ENCODE measurements at regions not wholly inside any gene's neighbourhood (a gene's known extent, or its start where the extent isn't known, plus 50 kb on each side); places are given as distances from the start of the nearest gene placed in this dataset.

DNA sequence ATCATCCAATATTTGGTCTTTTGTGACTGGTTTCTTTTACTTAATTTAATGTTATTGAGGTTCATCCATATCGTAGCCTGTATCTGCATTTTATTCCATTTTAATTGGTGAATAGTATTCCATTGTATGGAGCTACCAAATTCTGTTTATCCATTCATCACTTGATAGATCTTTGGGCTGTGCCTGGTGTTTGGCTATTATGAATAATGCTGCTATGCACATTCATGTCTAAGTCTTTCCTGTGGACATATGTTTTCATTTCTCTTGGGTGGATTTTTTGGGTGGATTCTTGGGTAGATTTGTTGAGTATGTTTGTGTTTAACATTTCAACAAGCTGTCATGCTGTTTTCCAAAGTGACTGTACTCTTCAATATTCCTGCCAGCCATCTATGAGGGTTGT is 52.5 kb upstream of the NEDD4L start:
- no peak for DNase-seq

DNA sequence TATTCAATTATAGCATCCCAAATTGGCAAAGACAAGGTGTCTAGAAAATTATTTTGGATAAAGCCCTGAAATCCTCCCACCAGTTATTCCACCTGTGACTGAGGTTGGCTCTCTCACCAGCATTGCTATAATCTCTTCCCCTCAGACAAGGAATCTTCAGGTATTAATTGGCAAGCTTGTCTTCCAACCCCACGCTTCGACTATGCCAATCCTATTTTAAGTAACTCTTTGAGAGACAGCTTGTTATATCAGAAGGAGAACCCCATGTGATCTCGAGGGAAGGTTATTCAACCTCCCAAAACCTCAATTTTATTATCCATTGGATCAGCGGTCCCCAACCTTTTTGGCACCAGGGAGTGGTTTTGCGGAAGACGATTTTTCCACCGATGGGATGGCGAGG is 54.5 kb upstream of the NEDD4L start:
- no peak for DNase-seq

DNA sequence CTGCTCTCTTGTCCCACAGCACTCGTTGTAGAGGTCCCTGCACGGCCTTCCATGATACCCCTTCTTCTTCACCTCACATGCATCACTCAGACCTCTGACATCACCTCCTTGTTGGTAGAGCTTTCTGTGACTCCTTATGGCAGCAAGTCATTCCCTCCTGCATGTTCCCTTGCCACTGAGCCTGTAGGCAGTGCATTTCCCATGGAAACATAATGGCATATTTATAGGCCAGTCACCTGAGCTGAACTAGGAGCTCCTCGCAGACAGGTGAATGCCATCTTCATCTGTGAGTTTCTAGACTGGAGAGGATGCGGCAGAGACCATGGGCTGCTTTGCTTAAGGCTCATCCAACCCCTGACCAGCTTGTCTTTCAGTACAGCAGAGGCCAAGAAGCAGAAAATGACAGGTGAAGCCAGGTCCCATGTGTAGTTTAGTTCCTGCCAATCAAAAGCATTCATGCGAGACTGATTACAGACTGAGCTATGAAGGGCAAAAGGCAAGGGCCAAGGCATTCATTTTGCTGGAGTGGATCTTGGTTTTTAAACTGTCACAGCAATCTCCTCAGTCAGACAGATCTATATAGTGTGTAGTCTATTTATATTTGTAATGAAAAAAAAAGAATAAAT is 59.4 kb upstream of the NEDD4L start:
- peak; percentile 97 for DNase-seq

DNA sequence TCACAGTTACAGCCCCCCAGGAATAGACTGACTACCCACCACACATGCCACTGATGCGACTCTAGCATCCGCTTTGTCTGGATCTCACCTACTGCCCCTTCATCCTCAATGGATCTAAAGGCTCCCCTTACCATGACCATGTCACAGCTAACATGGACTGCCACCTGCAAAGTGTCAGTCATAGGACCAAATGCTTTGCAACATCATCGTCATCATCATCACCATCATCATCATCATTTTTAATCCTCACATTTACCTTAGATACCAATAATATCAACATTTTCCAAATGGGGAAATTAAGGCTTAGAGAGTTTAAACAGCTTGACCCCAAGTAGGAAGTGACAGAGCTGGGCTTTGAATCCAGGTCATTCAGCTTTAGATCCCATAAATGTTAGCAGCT is 60.1 kb upstream of the NEDD4L start:
- DNase-seq, result no peak

DNA sequence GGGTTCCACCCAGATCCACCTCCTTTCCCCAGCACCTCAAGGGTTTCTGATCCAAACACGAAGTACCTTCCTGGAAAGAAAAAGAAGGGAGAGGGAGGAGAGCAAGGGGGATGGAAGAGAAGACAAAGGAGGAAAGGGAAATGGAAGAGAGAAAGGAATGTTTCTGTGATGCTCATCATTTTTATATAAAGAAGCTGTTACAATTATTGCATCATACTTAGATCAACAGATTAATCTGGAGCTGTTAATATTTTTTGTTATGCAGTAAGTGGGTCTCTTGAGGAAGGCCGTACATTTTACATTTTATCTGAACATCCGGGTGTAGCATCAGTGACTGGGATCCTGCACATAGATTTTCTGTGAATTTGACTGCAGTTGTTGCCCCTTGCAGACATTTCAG is 60.6 kb upstream of the NEDD4L start:
- DNase-seq, result no peak

DNA sequence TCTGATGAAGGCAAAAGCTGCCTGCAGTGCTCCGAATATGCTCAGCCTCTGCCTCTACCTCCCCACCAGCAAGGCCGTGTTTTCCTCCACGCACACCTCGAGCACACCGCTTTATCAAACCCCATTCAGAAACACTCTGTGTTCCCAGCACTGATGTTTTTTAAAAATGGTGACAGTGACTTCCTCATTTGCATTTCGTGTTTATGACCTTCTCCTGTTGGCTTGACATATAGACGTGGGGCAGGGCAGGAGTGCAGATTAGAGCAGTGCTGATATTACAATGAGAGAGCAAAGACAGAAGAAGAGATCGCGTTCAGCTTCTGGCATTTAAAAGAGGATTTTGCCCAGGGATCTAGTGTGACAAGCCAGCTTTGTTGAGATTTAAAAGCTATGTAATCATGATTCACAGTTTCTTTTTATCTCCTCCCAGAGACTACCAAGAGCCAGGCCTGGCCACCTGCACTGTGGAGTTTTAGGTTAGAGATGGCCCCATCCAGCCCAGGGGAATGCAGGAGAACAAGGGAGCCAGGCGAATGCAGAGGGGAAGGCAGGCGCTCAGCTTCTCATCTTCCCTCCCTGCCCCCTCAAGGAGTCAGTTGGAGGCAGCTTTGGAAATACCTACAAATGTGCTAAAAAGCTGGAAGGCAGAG is 61.5 kb upstream of the NEDD4L start:
- no peak for DNase-seq

DNA sequence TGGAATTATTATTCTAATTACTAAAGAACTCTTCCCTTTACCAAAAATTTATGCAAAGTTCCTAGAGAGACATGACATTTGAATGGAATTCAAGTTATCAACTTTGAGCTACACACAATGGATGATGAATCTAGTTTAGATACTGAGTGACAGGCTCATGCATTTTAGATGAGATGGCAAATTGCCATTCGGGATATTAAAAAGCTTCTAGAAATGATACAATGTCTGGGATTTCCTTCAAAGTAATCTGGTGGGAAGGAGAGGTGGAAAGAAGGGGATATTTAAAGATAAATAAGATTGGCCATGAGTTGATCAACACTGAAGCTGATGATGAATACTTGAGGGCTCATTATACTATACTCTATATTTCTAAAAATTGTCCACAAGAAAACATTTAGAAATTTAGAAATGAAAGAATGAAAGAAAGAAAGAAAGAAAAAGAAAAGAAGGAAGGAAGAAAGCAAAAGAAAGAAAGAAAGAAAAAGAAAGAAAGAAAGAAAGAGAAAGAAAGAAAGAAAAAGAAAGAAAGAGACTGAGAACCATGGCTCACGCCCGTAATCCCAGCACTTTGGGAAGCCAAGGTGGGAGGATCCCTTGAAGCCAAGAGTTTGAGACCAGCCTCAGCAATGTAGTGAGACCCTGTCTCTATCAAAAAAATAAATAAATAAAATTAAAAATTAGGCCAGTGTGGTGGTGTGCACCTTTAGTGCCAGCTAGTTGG is 62.6 kb upstream of the NEDD4L start:
- DNase-seq, result peak; percentile 42

DNA sequence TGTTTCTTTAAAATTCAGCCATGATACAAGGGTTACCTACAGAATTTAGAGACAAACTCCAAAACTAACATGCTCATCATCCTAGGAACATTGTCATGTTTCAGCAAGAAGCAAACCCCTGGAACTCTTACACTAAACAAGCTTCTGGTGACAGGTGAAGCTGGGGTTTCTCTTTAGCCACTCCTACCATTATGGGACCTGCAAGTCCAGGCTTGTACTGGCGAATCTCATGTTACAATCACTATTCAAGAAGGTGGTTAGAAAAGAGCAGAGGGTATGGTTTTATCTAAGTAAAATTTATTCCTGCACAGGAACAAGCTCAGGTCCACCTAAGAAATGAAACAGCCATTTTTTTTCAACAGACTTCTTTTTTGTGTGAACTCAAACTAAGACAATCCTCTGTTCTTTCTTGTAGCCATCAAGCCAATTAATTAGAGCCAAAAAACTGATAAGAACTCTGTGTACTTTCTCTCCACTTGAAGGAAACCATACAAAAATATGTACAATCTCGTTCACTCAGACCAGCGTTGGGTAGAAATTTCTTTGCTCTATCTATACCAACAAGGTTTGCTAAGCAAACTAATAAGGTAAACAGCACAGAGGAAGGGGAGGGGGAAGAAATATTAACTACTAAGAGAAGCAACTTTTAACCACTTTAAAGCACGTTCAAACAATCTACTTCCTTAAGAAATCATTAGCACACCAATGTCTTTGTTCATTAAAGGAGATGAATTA is 63.3 kb upstream of the NEDD4L start:
- peak; percentile 96 for DNase-seq

DNA sequence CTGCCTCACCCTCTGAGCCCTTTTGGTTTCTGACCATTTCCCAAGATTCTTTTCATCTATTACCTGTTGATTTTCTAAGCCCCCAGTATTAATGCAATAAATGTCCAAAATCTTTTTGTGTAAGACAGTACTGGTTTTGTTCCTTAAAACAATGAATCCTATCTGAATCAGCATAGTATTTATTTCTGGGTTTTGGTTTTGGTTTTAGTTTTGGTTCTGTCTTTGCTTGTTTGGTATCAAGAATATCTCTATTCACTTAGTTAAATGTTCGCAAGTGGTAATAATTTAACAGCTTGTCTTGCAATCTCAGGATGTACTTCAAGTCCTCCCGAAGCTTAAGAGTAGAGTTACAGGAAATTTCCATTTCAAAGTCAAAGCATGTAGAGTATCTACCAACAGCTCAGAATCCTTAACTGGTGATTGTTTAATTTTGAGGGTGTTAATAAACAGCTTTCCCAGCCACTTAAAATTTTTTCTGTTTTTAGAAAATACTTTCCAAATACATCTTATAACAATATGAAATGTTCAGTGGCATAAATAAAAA is 67.7 kb upstream of the NEDD4L start:
- no peak for DNase-seq

DNA sequence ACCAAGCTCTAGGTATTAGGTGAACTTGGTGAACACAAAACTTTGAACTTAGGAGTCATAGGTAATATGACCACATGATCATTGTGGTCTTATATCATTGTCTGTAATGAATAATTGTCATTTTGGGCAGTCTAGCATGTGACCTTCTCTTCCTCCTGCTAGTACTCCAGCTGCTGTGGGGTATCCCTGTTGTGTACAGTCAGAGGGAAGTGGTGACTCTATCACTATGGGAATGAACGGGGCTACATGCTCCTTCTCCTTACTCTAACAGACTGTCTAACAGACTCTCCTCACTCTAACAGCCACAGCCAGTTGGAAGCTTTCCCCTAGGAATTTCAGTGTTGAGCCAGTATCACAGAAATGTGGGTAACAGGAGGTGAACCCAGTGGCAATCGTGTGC is 68.2 kb upstream of the NEDD4L start:
- DNase-seq, result no peak

DNA sequence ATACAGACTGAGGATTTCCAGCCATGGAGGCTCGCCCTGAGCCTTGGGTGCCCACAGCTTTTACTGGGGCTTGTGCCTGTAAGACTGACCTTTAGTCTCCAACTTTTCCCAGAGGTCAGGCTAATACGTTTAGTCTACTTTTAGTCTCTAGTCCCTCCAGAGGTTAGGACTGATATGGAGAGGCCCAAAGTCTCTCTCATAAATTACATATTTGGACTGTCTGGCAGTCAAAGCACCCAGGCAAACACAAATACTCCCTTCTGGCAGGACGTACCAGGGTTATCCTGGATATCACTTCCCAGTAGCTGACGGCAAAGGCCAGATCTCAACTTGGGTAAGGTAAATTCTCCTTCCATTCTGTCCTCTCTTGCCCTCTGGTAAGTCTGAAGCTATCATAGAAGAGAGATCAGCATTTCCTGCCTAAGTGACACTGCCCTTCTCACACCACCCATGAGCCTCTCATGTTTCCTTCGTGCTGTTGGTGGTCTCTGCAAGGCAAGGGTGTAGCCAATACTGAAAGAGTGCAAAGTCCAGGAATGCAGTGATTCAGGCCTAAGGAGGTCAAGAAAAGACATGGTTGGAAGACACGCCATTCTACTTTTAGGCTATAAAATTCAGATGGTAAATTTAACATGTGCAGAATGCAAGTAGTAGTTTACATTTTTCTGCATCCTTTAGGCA is 69.3 kb upstream of the NEDD4L start:
- DNase-seq, result no peak

DNA sequence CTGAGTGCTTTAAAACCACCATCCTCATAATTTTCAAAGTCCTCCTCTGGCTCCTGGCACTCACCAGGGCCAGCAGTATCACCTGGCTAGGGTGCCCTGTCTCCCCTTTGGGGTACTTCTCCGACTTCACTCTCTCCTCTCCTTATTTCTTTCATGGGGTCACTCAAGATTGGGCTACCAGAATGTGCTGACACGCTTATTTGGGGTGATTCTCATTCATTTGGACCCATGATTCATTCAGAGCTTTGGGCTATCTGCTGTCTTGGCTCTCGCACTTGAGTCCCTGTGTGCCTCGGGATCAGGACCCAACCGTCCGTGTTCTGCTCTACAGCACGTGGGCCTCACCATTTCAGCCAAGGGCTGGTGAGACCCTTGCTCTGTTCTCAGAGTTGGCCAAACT is 70.1 kb upstream of the NEDD4L start:
- DNase-seq, result no peak

DNA sequence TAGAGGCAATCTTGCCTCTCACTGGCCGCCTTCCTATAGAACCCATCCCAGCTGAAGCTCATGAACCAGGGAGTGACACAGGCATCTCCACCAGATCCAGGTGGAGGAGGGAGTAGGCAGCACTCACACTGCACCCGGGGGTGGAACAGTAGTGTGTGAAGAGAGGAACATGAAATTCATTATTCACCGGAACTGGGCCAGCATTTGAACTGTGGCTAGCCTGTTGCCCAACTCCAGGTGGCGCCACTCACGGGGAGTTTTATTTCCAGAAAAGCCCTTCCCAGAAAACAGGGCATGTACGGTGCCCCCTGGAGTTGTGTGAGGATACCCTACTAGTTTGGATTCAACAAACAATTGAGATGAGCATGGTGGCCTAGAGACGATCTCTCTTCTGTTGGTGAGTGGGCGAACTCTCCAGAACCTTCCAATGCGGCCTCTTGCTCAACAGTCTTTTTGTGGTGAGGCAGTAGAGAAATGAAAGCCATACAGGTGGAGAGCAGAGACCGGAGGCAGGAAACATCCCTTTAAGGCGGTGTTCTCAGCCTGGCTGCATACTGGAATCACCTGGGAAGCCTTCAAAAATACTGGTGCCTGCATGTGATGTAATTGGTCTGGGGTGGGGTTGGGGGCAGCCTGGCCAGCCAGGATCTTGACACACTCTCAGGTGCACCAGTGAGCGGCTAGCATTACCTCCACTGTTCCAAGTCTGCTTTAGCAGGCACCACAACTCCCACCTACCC is 73.5 kb upstream of the NEDD4L start:
- no peak for DNase-seq

DNA sequence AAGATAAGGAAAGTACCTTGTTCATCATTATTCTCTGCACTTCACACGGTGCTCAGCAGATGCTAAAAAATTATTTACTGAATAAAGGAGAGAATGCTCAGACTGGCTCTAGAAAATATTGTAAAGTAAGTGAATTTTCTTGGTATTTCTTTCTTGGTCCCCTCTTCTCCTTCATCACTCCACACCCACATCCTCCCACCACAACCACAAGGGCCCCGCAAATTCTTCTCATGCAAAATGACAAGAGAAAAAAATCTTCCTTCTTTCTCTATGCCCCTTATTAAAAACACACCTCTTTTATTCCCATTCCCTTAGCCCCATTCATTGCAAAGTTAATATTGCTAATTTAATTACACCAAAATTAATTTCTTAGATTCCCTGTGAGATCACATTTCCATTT is 74.2 kb upstream of the NEDD4L start:
- DNase-seq, result no peak

DNA sequence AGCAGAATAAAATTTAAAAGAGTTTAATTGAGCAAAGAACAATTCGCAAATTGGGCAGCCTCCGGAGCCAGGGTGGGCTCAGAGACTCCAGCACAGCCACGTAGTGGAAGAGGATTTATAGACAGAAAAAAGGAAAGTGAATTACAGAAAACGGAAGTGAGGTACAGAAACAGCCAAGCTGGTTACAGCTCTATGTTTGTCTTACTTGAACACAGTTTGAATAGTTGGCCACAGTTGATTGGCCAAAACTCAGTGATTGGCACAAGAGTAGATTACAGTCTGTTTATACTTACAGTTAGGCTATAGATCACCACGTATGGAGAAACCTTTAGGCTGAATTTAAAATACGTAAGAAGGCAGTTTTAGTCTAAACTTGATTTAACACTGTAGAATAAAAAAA is 78.8 kb upstream of the NEDD4L start:
- no peak for DNase-seq

DNA sequence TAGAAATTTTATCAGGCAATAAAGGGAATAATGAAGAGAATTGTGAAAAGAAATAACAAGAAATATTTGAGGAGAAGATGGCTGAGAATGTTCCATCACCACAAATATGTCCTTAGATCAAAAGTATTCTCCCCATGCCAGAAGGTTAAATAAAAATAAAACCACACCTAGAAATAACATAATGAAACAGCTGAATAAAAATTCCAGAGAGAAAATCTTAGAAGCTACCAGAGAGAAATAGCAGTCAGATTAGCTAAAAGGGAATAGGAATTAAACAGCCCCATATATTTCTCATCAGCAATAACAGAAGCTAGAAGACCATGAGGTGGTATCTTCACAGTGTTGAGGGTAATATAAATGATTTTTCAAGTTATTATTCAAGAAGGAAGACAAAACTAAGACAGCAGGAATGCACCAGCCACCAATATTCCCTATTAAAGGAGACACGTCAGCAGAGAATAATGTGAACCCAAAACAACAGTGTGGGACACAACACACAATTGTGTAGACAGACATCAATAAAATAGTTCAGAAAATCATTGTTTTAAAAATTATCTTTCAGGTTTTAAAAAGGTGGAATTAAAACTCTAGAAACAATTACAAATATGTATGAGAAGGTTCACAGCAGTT is 82.0 kb upstream of the NEDD4L start:
- no peak for DNase-seq

DNA sequence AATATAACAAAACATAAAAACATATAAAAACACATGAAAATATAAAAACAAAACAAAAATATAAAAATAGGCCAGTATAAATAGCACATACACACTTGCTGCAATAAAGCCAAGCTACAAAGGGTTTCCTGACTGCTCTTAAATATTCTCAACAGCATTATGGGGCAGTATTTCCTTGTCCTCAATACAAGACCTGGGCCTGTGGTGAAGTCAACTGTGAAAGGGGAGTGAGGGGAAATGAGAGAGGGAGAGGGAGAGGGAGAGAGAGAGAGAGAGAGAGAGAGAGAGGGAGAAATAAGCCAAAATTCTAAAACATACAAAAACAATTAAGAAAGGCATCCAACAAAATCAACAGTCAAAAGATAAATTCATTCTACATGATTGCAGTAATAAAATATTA is 82.6 kb upstream of the NEDD4L start:
- no peak for DNase-seq

DNA sequence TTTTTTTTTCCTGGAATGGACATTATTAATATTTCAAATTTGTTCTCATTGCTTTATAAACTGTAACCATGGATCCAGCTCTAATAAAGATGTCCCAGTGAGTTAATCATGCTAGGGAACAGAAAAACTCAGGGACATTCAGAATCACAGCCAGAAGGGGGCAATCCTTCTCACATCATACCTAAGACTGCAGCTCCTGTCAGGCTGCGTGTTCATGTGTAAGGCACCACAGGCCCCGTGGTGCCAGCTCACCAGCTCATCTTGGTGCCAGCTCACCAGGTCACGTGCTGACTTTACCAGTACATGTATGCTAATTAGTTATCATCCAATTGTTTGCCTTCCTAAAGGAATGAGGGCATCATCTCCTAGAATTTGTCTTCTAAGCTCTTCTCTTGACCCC is 84.7 kb upstream of the NEDD4L start:
- peak; percentile 35 for DNase-seq

DNA sequence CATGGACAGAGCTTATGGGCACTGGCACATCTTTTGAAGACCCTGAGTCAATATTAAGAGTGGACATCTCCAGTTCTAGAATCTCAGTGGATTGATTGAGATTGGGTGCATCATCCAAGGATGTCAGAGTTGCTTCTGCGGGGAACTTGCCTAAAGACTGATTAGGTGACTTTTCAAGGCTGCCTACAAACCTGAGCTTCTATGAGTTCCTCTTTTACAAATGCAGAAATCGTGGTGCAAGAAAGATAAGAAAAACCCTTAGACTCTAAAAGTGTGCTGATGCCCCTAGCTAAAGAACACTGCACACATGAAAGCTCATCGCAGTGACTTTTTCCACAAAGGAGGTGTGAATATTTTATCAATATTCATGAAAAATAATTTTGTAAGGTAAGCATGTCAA is 86.8 kb upstream of the NEDD4L start:
- no peak for DNase-seq

DNA sequence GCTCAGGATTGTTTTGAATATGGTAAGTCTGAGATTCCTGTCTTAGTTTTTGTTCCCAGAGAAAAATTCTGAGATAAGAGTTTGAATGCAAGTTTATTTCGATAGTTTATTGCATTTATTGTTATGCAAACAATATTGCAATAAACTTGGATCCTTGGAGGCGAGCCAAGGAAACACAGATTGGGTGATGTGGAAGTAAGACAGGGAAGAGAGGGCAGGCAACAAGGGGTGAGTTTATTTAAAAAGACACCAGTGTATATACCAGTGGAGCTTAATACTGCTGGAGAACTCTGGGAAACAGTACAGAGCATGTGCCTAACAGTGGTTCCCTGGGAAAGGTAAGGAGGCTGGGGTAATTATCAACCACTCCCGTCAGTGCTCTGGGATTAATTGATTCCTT is 87.5 kb upstream of the NEDD4L start:
- DNase-seq, result no peak

DNA sequence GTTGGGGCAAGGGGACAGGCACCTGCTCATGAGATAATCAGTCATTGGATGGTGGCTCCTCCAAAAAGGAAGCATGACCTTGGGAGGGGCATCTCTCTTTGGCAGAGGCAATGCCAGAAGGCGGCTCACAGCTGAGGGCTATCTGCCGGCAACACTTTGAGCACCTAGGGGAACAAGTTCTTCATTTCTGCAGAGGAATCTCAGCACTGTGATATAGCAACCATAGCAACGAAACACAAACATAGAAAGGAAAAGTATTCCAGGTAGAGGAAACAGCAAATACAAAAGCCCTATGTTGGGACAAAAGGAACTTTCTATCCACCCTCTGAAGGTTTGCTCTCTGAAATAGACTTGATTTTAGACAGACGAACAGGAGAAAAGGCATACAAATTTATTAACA is 89.1 kb upstream of the NEDD4L start:
- DNase-seq, result no peak

DNA sequence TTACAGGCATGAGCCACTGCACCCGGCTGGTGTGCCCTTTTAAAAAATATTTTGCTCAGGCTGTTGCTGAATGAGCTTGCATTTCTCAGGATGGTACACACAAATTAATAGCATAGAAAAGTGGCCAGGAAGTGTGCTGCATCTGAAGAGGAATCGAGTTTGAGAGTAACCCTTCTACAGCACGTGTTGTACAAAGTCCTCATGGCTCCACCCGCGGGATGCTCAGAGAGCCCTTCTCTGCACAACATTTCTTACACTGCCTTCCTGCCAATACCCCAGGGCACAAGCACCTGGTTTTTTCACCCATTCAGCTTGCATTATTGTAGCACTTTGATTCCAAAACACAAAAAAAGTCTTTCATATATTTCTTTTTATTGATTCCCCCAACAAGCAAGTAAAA is 90.1 kb upstream of the NEDD4L start:
- DNase-seq, result no peak

All from NCI-H1105 treated with DMSO at 0.1 percent for 48 hours (cell line).